CD4-positive, alpha-beta T cell treated with Interferon alpha-2 for 1 hour (primary cell): ENCODE measurements at regions not wholly inside any gene's neighbourhood (a gene's known extent, or its start where the extent isn't known, plus 50 kb on each side); places are given as distances from the start of the nearest gene placed in this dataset.
A peak's percentile ranks its signal among the peaks of the same experiment; 100 is the strongest.

ENCODE experiments used
- DNase-seq, 2 donors: peaks; one replicate each; pipeline ENCODE4 v3.0.0-alpha.2; 2020 to 2022

DNA sequence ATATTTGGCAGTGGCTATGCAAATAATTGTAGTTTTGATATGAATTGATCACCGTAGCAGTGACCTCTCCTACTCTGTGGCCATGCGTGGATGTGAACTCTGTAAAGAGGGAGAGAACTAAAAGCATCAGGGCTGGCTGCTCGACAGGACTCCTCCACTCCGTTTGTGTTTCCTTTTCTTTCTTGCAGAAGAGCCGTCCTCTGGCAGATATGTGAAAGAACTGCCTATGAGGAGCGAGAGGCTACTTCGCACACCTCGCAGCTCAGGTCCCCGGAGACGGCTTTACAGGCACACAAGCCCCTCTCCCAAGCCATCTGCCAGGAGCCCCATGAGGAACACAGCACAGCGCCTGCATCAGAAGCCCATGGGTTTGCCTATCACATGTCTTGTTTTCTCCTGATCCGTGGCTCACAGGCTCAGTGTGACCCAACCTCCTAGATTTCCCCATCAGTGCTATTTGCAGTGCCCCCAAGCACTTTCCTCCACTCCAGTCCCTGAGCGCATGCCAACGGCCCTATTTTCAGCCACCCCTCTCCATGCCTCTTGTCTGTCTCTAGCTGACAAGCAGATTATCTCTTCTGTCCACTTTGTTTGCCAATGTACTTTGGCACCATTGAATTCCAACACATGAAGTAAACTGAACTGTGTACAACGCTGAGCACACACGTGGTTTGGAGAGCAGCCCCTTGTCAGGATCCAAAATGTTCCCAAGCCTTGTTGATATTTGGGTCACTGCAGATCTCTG is 164.3 kb upstream of the AKR1E2 start:
- DNase-seq: no peak

DNA sequence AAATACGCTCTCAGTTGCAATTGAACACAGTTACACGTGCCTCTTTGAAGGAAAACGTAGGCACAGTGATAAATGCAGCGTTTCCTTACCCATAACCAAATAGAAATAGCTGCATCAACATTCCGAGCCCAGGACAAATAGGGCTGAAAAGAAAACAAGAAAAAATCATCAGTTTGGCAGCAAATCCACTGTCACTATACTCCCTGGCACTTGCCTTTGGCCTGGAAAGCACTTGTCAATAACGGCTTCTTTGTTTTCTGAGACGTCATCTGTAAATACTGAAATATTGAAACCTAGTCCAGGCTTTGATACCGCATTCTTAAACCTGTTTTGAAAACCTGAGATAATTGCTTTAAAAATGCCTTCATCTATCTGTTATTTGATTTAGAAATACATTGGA is 167.2 kb upstream of the AKR1E2 start:
- DNase-seq: no peak

DNA sequence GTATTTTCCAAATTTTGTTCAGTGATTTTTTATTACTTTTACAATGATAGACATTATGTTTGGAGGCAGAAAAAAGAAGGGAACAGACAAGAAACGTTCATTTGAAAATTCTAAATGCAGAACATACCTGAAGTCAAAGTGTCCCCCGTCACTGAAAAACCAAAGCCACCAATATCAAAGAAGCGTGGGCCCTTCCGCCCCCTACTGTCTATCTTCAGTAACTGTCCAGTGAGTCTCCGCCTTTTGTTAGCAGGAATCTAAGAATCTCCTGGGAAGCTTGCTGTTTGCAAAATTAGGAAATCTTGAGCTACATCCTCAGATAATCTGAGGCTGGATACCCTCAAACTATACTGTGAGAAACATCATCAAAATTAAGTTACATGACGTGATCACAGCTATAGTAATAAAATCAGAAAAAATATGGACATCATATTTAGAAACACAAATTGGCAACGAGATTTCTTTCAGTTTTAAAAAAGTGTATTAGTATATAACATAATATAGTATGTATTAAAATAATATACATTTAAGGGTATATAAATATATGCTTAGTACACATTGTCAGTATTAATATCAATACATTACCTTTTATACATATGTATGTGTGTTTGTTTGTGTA is 169.3 kb upstream of the AKR1E2 start:
- peak; percentile 41 to 69 for DNase-seq

DNA sequence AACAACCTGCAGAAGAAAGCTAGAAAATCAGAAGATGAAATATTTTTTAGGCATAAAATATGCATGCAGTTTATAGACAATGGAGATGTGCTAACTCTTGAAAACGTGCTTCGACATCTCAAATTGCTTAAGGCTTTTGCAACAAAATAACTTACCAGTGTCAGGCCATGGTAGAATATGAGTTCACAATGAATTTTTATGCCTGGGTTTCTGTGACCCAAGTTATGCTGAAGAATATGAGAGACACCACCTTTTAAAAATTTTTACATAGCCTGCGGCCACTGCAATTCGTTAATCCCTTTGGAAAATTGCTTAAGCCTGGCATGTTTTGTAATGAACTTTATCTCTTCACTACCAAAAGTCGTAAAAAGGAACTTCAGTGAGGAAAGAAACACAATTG is 170.1 kb upstream of the AKR1E2 start:
- no peak for DNase-seq

DNA sequence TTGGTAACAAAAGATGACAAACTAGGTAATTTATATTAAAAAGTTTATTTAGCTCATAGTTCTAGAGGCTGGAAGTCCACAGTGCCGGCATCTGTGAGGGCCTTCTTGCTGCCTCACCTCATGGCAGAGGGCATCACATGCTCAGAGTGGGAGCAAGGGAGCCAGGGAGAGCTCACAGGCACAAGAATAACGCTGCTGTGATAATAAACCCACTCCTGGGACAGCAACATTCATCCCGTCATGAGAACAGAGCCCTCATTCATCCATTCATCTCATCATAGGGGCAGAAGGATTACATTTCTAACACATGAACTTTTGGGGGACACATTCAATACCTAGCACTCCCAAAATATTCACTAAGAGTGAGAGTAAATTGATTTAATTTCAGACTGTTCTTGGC is 170.6 kb upstream of the AKR1E2 start:
- no peak for DNase-seq

DNA sequence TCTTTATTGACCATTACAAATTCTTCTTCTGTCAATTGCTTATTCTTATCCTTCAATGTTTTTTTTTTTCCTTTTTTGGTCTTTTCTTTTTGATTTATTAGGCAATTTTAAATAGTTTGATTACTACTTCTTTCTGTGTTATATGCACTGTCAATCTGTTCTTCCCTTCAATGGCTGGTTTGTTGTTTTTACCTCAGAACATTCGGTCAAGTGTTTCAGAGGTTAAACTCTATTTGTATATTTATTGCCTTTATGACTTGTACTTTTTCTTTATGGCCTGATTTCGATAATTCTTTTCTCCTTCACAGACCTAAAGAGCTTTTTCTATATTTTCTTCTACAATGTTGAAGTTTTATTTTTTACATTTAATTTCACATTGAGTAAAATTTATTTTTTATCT is 171.5 kb upstream of the AKR1E2 start:
- DNase-seq: no peak

DNA sequence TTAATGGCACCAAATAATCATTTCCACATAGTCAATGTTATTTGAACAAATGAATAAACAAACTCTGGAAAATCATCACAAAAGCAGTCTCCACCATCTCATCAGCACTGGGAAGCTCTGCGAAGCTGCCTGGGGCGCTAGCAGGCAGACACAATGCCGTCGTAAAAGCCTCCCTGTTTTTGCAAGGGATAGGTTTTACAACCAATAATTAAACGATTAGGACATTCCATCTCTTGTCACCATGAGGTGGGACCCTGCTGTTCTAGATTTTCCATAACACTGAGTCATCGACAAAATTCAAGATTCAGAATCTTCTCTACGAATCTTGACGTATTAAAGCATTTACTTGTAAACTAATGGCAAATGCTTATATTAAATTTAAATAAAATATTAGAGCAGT is 172.8 kb upstream of the AKR1E2 start:
- DNase-seq: no peak

DNA sequence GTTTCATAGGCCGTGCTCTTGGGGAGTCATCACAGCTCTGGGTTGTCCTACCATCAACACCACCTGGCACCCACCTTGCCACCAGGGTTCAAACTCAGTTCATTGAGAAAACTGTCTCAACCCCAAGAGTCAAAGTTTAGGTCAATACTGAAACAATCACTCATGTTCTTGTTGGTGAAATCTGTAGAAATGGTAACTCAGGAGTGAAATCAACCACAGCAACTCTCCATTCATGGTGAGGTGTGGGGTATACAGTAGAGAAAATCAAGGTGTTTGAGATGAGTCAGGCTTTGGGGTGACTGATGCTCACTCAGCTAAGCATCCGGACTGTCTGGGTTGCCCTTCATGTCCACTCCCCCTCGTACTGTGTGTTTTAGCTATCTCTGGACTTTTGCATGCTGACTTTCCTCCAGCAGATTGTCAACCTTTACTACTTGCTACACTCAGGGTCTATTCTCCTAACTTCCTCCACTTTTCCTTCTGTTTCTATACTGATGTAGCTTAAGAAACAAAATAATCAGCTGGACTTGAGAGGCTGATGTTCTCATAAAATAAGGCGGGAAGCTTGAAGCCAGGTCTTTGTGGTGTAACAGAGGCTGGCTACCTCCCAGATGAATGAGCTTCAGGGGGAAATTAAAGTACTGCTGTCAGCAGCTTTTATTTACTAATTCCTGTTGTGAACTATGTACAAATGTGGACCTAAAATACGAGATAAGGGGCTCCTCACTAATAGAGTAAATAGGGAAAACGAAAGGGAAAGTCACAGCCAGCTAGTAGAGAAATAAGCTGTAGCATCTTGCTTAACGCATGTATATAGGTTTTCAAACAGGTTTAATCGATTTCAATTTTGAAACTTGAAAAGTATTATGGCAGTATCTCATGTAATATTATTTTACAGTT is 173.6 kb upstream of the AKR1E2 start:
- no peak for DNase-seq

DNA sequence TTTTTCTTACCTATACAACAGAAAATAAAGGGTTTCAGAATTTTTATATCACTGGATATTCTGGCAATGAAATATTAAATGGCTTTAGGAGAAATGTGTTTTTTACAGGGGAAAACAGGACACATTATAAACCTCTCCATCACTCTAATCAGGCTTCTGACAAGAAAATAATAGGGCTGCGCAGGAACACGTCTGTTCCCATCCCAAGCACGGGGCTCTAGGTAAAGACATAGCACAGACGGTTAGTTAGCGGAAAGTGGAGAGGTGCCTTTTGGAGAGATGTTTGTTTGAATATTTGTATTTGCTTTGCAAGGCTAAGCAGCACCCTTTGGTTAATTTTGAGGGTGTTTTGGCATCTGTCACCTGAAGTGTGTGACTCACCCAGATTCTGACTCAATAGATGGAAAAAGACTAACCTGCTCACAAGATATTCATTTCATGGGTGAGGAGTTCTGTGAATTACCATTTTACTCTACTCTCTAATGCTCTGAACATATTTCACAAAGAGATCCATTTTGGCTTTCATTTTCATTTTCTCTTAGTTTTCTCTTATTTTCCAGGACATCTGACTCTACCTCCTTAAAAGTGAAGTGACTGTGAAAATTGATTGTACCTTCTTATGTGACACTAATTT is 174.5 kb upstream of the AKR1E2 start:
- no peak for DNase-seq

DNA sequence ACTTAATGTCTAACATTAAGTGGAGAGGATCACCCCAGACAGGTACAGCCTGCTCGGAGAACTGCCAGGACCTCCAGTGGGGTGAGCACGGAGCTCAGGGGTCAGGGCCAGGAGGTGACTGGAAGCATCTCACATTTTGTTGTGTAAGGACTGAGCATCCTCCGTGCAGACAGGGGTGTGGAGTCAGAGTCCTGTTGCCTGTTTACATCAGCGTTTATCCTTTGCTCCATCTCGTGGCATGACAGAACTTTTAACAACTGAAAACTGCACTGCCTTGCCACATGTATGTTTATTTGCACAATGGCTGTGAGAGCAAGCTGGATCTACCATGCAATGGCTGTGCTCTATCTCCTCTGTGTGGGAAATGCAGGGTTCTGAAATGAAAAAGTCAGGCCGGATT is 175.4 kb upstream of the AKR1E2 start:
- no peak for DNase-seq

DNA sequence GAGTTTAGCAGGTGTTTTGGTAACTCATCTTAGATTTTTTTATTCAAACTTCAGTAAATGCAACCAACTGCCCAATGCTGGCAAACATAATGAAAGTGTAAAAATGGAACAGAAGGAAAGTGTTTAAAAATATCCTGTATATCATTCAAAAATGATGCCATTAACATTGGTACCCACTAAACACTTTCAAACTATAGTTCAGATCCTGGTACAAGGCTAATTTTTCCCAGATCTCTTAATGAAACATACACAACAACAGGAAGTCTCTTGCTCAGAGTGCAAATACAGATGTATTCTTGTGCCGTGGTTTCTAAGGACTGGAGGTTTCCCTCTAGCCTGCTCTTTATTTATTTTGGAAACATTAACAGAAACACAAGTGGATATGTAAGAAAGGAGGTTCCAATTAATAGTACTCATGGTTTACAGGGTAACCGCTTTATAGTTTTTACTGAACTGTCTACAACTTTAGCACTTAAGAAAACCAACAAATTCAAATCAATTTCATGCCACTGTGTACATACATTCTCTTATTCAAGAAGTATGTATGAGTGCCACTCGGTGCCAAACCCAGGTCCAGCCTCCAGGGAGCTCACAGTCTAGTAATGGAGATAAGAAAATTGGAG is 176.0 kb upstream of the AKR1E2 start:
- DNase-seq: no peak

DNA sequence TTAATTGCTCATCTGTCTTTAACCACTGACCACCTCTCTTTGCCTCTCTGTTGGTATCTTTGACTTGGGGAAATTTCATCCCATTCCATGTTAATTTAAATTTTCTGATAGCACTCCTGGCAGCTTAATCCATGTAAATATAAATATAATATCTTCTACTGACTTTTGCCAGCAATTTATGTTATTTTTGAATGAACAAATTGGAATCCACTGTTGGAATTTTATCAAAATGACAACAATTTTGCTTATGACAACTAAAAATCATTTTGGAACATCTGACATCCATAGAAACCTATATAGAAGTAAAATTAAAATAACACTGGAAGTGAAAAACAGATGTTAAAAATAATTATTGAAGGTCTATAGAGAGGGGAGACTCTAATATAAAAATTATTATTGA is 176.5 kb upstream of the AKR1E2 start:
- no peak for DNase-seq

DNA sequence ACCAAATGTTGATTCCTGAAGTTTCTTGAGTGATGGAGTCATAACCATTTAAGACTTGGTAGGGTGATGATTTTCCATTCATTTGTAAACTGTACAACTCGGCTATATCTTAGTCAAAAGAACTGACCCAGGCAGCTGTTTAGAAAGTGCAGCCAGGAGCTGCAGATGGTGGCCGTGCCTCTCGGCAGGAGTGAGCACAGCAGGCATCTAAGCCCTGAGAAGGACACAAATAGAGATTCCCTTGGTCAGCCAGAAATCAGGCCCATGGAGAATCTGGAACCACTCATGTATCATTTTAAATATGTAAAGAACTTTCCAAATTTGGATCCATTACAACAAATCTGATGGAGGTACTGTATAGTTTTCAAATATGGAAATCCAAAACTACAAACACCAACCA is 177.0 kb upstream of the AKR1E2 start:
- no peak for DNase-seq

DNA sequence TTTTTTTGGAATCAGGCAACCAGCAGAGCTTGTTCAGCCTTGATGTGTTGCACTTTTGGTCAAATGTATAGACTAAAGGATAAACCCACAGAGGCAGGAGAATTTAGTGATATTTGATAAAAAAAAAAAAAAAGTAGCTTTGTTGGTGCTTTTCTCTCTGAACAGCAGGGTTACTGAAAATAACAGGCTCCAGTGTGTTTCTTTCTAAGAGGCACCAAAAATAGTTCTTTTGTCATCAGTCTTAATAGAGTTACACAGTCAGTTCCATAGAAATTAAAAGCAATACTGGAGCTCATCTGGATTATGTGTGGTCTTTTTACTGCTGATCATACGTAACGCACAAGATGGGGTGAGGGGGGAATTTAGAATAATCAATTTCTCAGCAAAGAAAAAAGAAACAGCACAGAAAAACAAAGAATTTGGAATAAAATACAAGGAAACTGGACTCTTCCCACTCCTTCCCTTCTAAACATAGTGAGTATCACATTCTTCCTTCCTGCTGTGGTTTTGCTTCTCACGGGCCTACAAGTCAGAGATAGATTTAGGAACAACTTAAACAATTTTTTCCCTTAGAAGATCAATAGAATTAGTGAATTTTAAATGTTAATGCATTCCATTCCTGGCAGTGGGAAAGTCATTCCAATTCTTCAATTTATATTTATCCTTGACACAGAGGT is 178.8 kb upstream of the AKR1E2 start:
- DNase-seq: no peak

DNA sequence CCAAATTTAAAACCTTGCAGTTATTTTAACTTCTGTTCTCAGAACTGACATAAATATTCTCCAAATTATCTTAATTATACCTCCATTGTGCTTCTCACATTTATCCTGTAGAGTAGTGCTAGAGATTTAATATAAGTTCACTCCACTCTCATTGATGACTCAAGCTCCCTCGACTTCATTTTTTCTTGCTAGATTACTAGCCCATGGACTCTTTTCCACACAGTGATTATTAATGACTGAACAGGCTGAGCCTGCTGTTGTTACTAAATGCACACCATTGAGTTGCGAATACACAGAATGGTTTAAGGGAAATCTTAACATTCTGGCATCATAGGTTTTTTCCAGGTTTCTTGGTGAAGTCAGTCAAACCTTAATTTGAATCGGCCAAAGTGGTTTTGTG is 179.5 kb upstream of the AKR1E2 start:
- no peak for DNase-seq

DNA sequence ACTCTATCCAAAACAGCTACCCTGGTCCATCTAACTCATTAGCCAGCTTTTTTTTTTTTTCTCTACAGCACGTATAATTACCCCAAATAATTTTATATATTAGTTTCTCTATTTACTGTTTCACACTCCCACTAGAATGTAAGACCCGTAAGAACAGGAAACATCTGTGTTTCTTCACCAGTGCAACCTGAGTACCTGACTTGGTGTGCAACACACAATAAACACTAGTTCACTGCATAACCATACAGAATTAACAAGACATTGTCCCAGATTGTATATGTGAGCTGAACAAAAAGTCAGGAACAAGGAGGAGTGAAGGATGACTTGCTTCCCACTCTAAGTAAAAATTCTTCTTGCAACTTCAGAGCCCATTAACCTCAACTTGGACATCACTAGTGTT is 180.2 kb upstream of the AKR1E2 start:
- no peak for DNase-seq

DNA sequence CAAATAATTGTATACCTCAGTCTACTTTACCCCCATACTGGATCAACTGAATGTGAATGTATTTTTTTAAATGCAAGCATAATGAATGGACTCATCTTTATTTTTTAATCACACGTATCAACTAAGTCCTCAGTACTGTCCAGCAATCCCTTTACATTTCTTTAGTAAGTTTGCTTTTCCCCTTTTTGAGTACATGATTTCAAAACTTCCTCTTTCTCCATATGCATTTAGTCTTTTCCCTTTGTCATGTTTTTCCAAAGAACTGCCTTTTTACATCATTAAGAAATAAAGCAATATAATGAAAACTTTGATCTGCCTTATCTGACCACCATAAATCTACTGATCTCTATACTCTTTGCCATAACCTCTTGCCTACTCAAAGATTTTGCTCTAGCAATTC is 182.5 kb upstream of the AKR1E2 start:
- DNase-seq: no peak

DNA sequence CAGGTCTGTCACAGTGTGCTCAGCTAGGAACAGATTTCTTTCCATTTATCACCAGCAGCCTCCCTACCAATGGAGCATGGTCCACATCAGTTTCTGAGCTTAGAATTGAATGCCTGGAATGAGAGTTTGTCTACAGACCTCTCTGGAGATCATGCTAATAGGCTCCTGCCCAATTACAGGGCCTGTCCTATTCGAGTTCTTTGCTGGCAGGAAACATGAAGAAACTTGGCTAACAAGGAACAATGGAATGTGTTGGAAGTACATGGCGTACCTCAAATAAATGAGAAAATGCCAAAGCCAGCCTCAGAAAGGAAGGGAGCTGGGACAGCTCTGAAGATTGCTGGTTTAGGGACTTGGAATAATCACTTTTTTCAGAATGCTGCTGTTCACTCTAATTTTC is 186.0 kb upstream of the AKR1E2 start:
- no peak for DNase-seq

DNA sequence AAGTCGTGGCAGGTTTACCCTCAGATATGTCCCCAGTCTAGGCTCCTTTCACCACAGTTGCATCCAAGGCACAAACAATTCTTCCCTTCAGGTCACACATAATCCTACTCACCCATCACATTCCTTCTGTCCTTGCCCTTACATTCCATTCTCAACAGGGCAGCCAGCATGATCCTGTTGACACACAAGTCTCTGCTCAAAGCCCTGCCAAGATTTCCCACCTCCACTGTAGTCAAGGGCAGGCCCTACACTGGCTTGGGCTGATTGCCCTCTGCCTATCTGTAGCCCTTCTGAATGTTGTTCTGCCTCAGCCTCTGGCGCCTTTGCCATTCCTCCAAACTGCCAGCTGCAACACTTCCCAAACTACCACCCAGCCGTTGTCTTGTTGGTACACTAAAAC is 187.9 kb upstream of the AKR1E2 start:
- no peak for DNase-seq

DNA sequence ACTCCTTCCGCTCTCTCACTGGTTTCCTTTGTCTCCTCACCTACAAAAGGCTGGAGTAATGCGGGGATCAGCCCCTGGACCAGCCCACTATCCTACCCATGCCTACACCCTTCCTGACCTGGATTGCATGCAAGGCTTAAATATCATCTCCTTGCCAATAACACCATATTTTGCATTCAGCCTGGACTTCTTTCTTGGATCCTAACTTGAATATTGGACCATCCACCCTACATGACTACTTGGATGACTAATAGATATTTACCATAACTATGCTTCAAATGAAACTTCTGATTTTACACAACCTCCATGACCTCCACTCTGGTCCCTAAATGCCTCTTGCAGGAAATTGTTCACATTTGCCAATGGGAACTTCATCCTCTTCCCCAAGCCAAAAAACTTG is 188.3 kb upstream of the AKR1E2 start:
- no peak for DNase-seq

DNA sequence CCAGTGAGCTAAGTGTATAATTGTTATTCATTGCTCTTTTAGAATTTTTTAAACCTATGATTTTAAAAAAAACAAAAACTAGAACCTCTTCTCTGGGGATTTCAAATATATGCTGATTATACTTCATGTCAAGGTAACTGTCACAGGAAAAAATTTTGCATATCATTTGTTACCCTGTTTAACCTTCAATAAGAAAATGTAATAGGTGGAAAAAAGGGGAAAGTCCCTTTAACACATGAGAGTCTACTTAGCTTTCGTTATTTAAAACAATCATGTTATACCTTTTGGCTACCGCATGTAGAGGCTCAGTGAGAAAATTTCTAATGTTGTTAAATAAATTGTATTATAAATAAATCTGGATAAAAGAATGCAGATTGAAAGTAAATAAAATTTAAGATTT is 190.1 kb upstream of the AKR1E2 start:
- no peak for DNase-seq

DNA sequence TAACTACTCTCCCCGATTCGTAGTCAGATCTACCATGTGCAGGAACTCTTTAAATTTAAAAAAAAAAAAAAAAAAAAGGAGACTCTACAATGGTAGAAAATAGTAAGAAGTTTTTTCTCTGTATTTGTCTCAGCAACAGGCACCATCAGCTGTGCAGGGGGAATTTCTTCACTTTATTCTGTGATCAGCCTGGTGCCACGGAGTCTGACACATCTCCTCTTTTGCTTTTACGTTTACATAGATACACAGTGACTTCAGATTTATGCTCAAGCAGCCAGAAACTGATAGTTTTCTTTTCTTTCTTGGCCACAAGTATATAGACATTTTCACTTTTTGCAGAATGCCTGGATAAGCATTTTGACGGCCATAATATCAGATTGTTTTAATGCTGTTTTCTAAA is 190.6 kb upstream of the AKR1E2 start:
- no peak for DNase-seq

DNA sequence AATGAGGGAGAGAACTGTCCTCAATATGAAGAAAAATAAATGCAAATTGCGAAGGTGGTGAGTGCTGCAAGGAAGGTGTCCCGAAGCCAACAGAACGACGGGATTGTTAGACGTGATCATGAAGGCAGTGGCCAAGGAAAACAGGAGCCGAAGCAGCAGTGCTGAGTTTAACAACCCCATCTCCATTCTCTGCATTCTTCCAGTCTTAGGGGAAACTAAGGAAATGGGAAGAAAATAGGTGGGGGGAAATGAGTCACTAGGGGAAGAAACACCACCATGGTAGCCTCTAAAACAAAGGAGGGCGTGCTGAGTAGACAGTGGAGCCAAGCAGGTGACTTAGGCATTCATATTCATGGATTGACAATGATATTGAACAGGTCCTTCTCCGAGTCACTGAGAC is 192.2 kb upstream of the AKR1E2 start:
- no peak for DNase-seq
